ENCODE measurements at regions not wholly inside any gene's neighbourhood (a gene's known extent, or its start where the extent isn't known, plus 50 kb on each side); places are given as distances from the start of the nearest gene placed in this dataset.

DNA sequence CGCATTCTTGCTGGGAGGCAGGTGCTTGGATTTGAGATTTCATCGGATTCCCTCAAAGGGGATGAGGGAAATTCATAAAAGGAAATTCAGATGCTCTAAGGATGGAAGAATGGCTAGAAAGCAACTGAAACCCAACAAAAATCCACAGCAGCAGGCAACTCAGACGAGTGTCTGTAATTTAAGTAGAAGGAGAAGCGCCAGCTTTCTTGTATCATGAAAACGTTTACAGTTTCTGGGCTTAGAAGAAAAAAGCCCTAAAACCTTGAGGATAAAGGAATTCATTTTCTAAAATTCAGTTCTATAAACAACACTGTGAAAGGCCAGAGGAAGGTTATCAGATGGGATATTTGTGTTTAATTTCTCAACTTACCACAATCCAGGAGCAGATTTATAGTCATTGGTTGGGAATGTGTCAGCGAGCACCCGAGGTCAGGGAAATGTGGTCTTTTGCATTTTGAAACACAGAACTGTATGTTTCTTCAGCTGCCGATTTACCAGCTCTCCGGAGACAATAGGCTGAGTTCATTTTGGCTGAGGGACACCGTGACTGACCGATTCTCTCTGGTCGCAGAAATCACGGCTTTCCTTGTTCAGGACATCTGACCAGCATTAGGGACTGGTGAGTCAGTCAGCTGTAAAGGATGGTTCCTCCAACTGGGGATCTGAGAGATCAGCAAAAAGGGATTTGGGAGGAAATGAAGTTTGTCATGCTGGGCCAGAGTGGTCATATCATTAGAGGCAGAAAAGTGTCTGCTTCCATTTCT, 111.6 kb upstream of the ERRFI1 start:
- Histone ChIP-seq H3F3A (ENCODE audit: insufficient read depth, low read depth) (peaks cover 51% of the 10 kb centered on the region), H3K27me3 (ENCODE audit: insufficient read depth, low read depth) (no peaks in the 10 kb centered on the region), H4K20me1 (ENCODE audit: insufficient read depth) (no peaks in the 10 kb centered on the region), H3K9me2 (ENCODE audit: insufficient read depth) (no peaks in the 10 kb centered on the region), H3K27ac (peak overlapping the region; percentile 100), H3K36me3 (ENCODE audit: low read depth) (no peaks in the 10 kb centered on the region), H3K9me3 (ENCODE audit: insufficient read depth, low read depth) (no peaks in the 10 kb centered on the region), H3K4me2 (peak overlapping the region; percentile 88), H3K79me2 (ENCODE audit: low read depth) (0 out of 2 replicates have a peak, but pooled peaks cover 4% of the 10 kb centered on the region), H3K4me1 (replicated peaks; ENCODE audit: insufficient read depth) (peaks cover 85% of the 10 kb centered on the region), H3K4me3 (peak overlapping the region; percentile 54; the same call in 1 of the 2 replicates), H2AFZ (no peak overlapping the region)
- BruUV-seq (replicated peaks): no TSS peak
- intact Hi-C loops (cut with micrococcal nuclease; ENCODE audit: unreplicated experiment): loop anchor here (1.0 to 5.0 kb wide), 5 partner anchors 40 to 175 kb away; no protein-coding TSS in a partner anchor
- TF ChIP-seq, protein P1, sequence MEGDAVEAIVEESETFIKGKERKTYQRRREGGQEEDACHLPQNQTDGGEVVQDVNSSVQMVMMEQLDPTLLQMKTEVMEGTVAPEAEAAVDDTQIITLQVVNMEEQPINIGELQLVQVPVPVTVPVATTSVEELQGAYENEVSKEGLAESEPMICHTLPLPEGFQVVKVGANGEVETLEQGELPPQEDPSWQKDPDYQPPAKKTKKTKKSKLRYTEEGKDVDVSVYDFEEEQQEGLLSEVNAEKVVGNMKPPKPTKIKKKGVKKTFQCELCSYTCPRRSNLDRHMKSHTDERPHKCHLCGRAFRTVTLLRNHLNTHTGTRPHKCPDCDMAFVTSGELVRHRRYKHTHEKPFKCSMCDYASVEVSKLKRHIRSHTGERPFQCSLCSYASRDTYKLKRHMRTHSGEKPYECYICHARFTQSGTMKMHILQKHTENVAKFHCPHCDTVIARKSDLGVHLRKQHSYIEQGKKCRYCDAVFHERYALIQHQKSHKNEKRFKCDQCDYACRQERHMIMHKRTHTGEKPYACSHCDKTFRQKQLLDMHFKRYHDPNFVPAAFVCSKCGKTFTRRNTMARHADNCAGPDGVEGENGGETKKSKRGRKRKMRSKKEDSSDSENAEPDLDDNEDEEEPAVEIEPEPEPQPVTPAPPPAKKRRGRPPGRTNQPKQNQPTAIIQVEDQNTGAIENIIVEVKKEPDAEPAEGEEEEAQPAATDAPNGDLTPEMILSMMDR (conservative IDR thresholded peaks at IDR 0.05): no peak
- TF ChIP-seq EZH2 (IDR thresholded peaks at IDR 0.05; ENCODE audit: low read depth): no peak
- POLR2A ChIA-PET (ENCODE audit: unreplicated experiment): interaction anchor here (0.6 to 1.5 kb wide), 9 partner anchors 17 to 206 kb away, joined by 3 to 8 read pairs (median 5); no protein-coding TSS in a partner anchor
- DNase-seq: peak; percentile 55 to 94
- CTCF ChIA-PET: no interaction called here

- no peaks in the 10 kb centered on the region for H3K9me2 ChIP-seq (ENCODE audit: insufficient read depth)
- peak overlapping the region; percentile 100 for H3K27ac ChIP-seq
- peak overlapping the region; percentile 88 for H3K4me2 ChIP-seq
- peaks cover 83% of the 10 kb centered on the region for H3K4me1 ChIP-seq (replicated peaks; ENCODE audit: insufficient read depth)
- TF ChIP-seq EZH2 (IDR thresholded peaks at IDR 0.05; ENCODE audit: low read depth): no peak
- TF ChIP-seq, protein P1 (conservative IDR thresholded peaks at IDR 0.05): no peak
- H3K4me3 ChIP-seq: 0 out of 2 replicates have a peak overlapping the region, but pooled peaks have one; percentile 40
- peaks cover 51% of the 10 kb centered on the region for H3F3A ChIP-seq (ENCODE audit: insufficient read depth, low read depth)
- no peaks in the 10 kb centered on the region for H3K36me3 ChIP-seq (ENCODE audit: low read depth)
- 0 out of 2 replicates have a peak, but pooled peaks cover 4% of the 10 kb centered on the region for H3K79me2 ChIP-seq (ENCODE audit: low read depth)
- BruUV-seq (replicated peaks): no TSS peak
- H4K20me1 ChIP-seq (ENCODE audit: insufficient read depth): no peaks in the 10 kb centered on the region
- H2AFZ ChIP-seq: no peak overlapping the region
- POLR2A ChIA-PET (ENCODE audit: unreplicated experiment): interaction anchor here (1.5 kb wide), 1 partner anchor 96 kb away, joined by 4 read pairs; no protein-coding TSS in a partner anchor
- H3K9me3 ChIP-seq (ENCODE audit: insufficient read depth, low read depth): no peaks in the 10 kb centered on the region
- no peak for DNase-seq
- no peaks in the 10 kb centered on the region for H3K27me3 ChIP-seq (ENCODE audit: insufficient read depth, low read depth)
- CTCF ChIA-PET: no interaction called here
- intact Hi-C loops (cut with micrococcal nuclease; ENCODE audit: unreplicated experiment): loop anchor here (1.0 to 5.0 kb wide), 5 partner anchors 39 to 176 kb away; no protein-coding TSS in a partner anchor
Observed at GRCh38 chr1:8136766-8137165, 110.7 kb upstream of the ERRFI1 start.

- Histone ChIP-seq H3K79me2 (ENCODE audit: low read depth) (0 out of 2 replicates have a peak, but pooled peaks cover 4% of the 10 kb centered on the region), H3K36me3 (ENCODE audit: low read depth) (no peaks in the 10 kb centered on the region), H3K9me2 (ENCODE audit: insufficient read depth) (no peaks in the 10 kb centered on the region), H3K27ac (no peak overlapping the region), H3K4me2 (no peak overlapping the region), H3K4me3 (no peak overlapping the region), H3F3A (ENCODE audit: insufficient read depth, low read depth) (peaks cover 51% of the 10 kb centered on the region), H2AFZ (no peak overlapping the region), H3K9me3 (ENCODE audit: insufficient read depth, low read depth) (no peaks in the 10 kb centered on the region), H4K20me1 (ENCODE audit: insufficient read depth) (no peaks in the 10 kb centered on the region), H3K27me3 (ENCODE audit: insufficient read depth, low read depth) (no peaks in the 10 kb centered on the region), H3K4me1 (replicated peaks; ENCODE audit: insufficient read depth) (peaks cover 77% of the 10 kb centered on the region)
- intact Hi-C loops (cut with micrococcal nuclease; ENCODE audit: unreplicated experiment): loop anchor here (5.0 kb wide), 4 partner anchors 38 to 177 kb away; no protein-coding TSS in a partner anchor
- BruUV-seq (replicated peaks): no TSS peak
- DNase-seq: no peak
- ChIA-PET POLR2A (ENCODE audit: unreplicated experiment) (no interaction called here), CTCF (interaction anchor here (0.6 kb wide), 1 partner anchor 8 kb away, joined by 3 read pairs; no protein-coding TSS in a partner anchor)
- TF ChIP-seq, protein P1 (conservative IDR thresholded peaks at IDR 0.05): no peak
- no peak for TF ChIP-seq EZH2 (IDR thresholded peaks at IDR 0.05; ENCODE audit: low read depth)
Observed at GRCh38 chr1:8135250-8135649, 109.1 kb upstream of the ERRFI1 start.

Measured in PC-9 (cell line).